Mesothelial cell of epicardium (in vitro differentiated cells): ENCODE measurements at regions not wholly inside any gene's neighbourhood (a gene's known extent, or its start where the extent isn't known, plus 50 kb on each side); places are given as distances from the start of the nearest gene placed in this dataset.

ENCODE experiments used
- DNase-seq, 2 experiments: peaks; one replicate each; pipeline ENCODE4 v3.0.0; 2021; ENCODE audit warnings: low spot score in 2 of 2; ENCODE audit not compliant: unreplicated experiment in 2 of 2
- H3K27ac Mint-ChIP-seq: 2 replicates; pipeline ENCODE4 v1.8.0; 2021; ENCODE audit warnings: mixed read lengths
- H3K27me3 Mint-ChIP-seq: 2 replicates; pipeline ENCODE4 v1.8.0; 2021; ENCODE audit warnings: low read depth, mixed read lengths
- H3K36me3 Mint-ChIP-seq: 2 replicates; pipeline ENCODE4 v1.8.0; 2021; ENCODE audit warnings: mixed read lengths
- H3K4me1 Mint-ChIP-seq: 2 replicates; pipeline ENCODE4 v1.8.0; 2021; ENCODE audit warnings: mixed read lengths
- H3K4me3 Mint-ChIP-seq: 2 replicates; pipeline ENCODE4 v1.8.0; 2021; ENCODE audit warnings: mild to moderate bottlenecking, moderate library complexity, mixed read lengths
- H3K9me3 Mint-ChIP-seq: 2 replicates; pipeline ENCODE4 v1.8.0; 2021; ENCODE audit warnings: mixed read lengths
- CTCF ChIP-seq: fragments of 200-600 bp; sonication (generic); IDR thresholded peaks from one replicate; pipeline ENCODE4 v1.5.0; 2021; ENCODE audit warnings: antibody characterized with exemption; ENCODE audit not compliant: unreplicated experiment

- no peak for DNase-seq
- no peak overlapping the region for H3K27ac Mint-ChIP-seq
- H3K27me3 Mint-ChIP-seq = peaks cover 29% of the 10 kb centered on the region
- no peaks in the 10 kb centered on the region for H3K36me3 Mint-ChIP-seq
- no peak for TF ChIP-seq CTCF
- no peak overlapping the region for H3K4me3 Mint-ChIP-seq
- no peaks in the 10 kb centered on the region for H3K4me1 Mint-ChIP-seq
- H3K9me3 Mint-ChIP-seq = peaks cover 2% of the 10 kb centered on the region
Measured at GRCh38 chr14:92264195-92264594, 58.8 kb upstream of the SLC24A4 start.

DNA sequence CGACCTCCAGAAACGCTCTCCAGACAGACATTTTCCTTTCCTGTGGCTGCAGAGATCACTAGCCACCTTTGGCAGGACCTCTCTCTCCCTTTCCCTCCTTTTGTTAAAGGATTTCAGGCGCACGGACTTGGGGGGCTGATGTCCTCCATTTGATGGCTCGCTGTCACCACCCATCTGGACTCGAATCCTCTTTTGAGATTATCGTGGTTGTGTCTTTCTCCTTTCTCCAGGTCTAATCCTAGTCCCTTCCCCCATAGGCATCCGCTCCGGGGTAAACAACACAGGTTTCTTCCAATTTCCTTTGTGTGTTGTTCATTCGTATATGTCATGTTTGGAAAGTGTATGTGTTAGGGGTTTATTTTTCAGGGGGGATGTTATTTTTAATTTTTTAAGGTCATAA lies 56.7 kb upstream of the SLC24A4 start:
- no peak for TF ChIP-seq CTCF
- DNase-seq = no peak
- Mint-ChIP-seq H3K27ac (no peak overlapping the region), H3K4me1 (no peaks in the 10 kb centered on the region), H3K36me3 (no peaks in the 10 kb centered on the region), H3K4me3 (no peak overlapping the region), H3K9me3 (peaks cover 10% of the 10 kb centered on the region), H3K27me3 (peaks cover 36% of the 10 kb centered on the region)
